GM12872 (cell line): ENCODE measurements at regions not wholly inside any gene's neighbourhood (a gene's known extent, or its start where the extent isn't known, plus 50 kb on each side); places are given as distances from the start of the nearest gene placed in this dataset.

Source experiments
- CTCF ChIP-seq: IDR thresholded peaks from 3 replicates; pipeline ENCODE4 v1.5.1; 2011; ENCODE audit warnings: low read depth, mild to moderate bottlenecking, low read length, moderate library complexity; ENCODE audit not compliant: insufficient read depth

- TF ChIP-seq CTCF = no peak
These were observed 1207.8 kb downstream of the EFNB2 start for GRCh38 chr13:105327581-105328126.

GRCh38 chr13:105319875-105320274 is 1215.6 kb downstream of the EFNB2 start:
- no peak for TF ChIP-seq CTCF

- no peak for TF ChIP-seq CTCF
These were observed 1218.7 kb downstream of the EFNB2 start for GRCh38 chr13:105316731-105317130.

- TF ChIP-seq CTCF = no peak
These were observed 1222.6 kb downstream of the EFNB2 start for GRCh38 chr13:105312906-105313305.

GRCh38 chr13:105311094-105311493 is 1224.4 kb downstream of the EFNB2 start:
- no peak for TF ChIP-seq CTCF

GRCh38 chr13:105307776-105308175 is 1227.7 kb downstream of the EFNB2 start:
- no peak for TF ChIP-seq CTCF

- no peak for TF ChIP-seq CTCF
These were observed 1237.6 kb downstream of the EFNB2 start for GRCh38 chr13:105297839-105298238.
